ENCODE measurements at regions not wholly inside any gene's neighbourhood (a gene's known extent, or its start where the extent isn't known, plus 50 kb on each side); places are given as distances from the start of the nearest gene placed in this dataset.

DNA sequence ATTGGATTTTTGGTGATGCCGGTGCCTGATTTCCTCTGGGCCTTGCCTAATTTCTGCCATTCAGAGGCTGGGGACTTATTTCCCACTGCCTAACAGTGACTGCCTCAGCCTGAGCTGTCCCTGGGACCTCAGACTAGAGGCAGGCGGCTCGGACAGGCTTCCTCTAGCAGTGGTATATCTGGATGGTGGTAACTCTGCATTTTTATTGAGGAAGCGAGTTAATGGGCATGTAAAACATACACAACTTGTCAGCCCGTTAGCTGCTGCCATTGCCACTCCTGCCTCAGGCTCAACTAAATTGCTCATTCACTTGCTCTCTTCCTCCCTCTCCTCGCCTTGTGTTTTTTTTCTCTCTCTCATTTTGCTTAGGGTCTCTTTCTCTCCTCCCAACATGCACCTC, 561.6 kb downstream of the BUD13 start:
- TF ChIP-seq, protein P1, sequence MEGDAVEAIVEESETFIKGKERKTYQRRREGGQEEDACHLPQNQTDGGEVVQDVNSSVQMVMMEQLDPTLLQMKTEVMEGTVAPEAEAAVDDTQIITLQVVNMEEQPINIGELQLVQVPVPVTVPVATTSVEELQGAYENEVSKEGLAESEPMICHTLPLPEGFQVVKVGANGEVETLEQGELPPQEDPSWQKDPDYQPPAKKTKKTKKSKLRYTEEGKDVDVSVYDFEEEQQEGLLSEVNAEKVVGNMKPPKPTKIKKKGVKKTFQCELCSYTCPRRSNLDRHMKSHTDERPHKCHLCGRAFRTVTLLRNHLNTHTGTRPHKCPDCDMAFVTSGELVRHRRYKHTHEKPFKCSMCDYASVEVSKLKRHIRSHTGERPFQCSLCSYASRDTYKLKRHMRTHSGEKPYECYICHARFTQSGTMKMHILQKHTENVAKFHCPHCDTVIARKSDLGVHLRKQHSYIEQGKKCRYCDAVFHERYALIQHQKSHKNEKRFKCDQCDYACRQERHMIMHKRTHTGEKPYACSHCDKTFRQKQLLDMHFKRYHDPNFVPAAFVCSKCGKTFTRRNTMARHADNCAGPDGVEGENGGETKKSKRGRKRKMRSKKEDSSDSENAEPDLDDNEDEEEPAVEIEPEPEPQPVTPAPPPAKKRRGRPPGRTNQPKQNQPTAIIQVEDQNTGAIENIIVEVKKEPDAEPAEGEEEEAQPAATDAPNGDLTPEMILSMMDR (IDR thresholded peaks at IDR 0.05), result no peak
- TF ChIP-seq POLR2A (IDR thresholded peaks at IDR 0.05) (no peak), POLR2AphosphoS5 (IDR thresholded peaks at IDR 0.05) (no peak)

Data from prostate gland (tissue), 2 donors.